AG04450 (cell line): ENCODE measurements at regions not wholly inside any gene's neighbourhood (a gene's known extent, or its start where the extent isn't known, plus 50 kb on each side); places are given as distances from the start of the nearest gene placed in this dataset.

Experiments
- CTCF ChIA-PET: fragments of 300-600, 350-600 bp; formaldehyde crosslinking; extraction: SDS; loops from one replicate; lab custom pipeline; 2022; ENCODE audit warnings: antibody characterized with exemption, inconsistent platforms; lab: Charles Lee
- POLR2A ChIA-PET: fragments of 350-600 bp; formaldehyde crosslinking; extraction: SDS; loops from one replicate; lab custom pipeline; 2021; ENCODE audit warnings: antibody characterized with exemption, inconsistent platforms; lab: Yijun Ruan, JAX
- DNase-seq: peaks from one replicate; pipeline ENCODE4 v3.0.0-alpha.2; 2011; ENCODE audit warnings: low read depth, low spot score
- H3K27ac ChIP-seq: one replicate; pipeline ENCODE4 v1.5.1; 2012; ENCODE audit warnings: low read depth, low read length, control low read depth
- H3K27me3 ChIP-seq: one replicate; pipeline ENCODE4 v1.6.0; 2012; ENCODE audit warnings: low read length; ENCODE audit not compliant: control insufficient read depth, insufficient read depth
- H3K4me3 ChIP-seq: 2 replicates; pipeline ENCODE4 v1.5.1; 2011; ENCODE audit warnings: mild to moderate bottlenecking, low read depth, low read length, control low read depth
- H3K9me3 ChIP-seq: 2 replicates; pipeline ENCODE4 v1.5.1; 2012; ENCODE audit warnings: low read length; ENCODE audit not compliant: control insufficient read depth, insufficient read depth
- CTCF ChIP-seq: IDR thresholded peaks from 2 replicates; pipeline ENCODE4 v1.5.1; 2011; ENCODE audit warnings: low read depth, low read length, control low read depth, inconsistent platforms

DNA sequence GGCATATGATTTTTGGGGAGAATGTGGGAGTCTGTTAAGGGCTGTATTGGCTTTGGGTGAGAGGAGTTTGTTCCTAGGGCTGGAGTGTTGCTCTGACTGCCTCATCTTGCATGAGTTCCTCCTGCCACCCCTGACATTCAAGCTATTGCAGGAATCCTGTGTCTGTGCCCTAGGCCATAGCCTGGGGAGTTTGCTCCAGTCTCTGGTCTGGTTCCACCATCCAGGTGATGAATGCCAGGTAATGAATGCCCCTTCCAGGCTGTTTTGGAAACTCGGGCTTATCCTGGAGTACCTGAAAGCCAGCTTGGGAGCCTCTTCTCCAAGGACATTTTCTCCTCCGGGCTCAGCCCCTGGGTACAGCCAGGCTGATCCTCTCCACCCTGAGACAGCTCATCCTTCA is 117.0 kb upstream of the IRX3 start:
- CTCF ChIA-PET = no interaction called here
- Histone ChIP-seq H3K9me3 (no peaks in the 10 kb centered on the region), H3K4me3 (no peak overlapping the region), H3K27me3 (no peaks in the 10 kb centered on the region), H3K27ac (no peak overlapping the region)
- POLR2A ChIA-PET = no interaction called here
- no peak for TF ChIP-seq CTCF
- DNase-seq = no peak

DNA sequence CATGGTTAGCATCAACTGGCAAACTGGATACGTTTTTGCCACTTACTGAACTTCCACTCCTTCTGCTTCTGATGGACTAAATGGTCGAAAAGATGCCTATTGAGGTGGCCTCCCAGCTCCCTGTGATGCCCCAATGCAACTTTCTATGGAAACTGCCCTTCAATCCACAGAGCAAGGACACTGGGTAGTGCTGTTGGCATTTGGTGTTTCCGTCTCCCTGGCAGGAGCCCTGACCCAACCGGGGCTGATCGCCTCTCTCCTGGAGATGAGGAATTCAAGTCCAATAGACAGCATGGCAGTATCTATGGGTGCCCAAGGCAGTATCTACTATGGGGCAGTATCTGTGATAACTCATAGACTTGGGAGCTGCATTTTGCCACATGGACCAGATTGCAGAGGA is 116.3 kb upstream of the IRX3 start:
- no peak for TF ChIP-seq CTCF
- Histone ChIP-seq H3K27me3 (no peaks in the 10 kb centered on the region), H3K9me3 (no peaks in the 10 kb centered on the region), H3K27ac (no peak overlapping the region), H3K4me3 (no peak overlapping the region)
- ChIA-PET POLR2A (no interaction called here), CTCF (no interaction called here)
- no peak for DNase-seq

DNA sequence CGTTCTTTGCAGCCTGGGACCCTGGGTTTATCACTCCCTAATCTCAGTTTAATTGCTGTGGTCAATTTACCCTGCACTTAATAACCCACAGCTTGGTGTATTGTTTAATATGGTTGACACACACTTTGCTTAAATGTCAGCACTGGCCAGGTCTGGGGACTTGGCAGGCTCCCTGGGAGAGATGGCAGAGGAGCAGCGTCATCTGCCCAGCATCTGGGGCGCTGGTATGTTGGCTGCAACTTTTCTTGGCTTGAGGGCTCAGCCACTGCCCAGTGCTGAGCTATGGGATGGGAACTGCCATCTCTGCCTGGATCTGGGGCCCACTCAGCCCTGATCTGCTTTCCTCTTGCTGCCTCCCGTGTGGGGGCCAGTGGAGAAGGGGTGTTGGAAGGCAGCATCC is 115.7 kb upstream of the IRX3 start:
- no peak for TF ChIP-seq CTCF
- no peaks in the 10 kb centered on the region for H3K9me3 ChIP-seq
- H3K27ac ChIP-seq = no peak overlapping the region
- ChIA-PET POLR2A (no interaction called here), CTCF (no interaction called here)
- H3K27me3 ChIP-seq = no peaks in the 10 kb centered on the region
- DNase-seq = no peak
- no peak overlapping the region for H3K4me3 ChIP-seq

- H3K4me3 ChIP-seq = no peak overlapping the region
- POLR2A ChIA-PET = no interaction called here
- no peaks in the 10 kb centered on the region for H3K9me3 ChIP-seq
- no peak overlapping the region for H3K27ac ChIP-seq
- no peak for TF ChIP-seq CTCF
- no peak for DNase-seq
- CTCF ChIA-PET = no interaction called here
- no peaks in the 10 kb centered on the region for H3K27me3 ChIP-seq
Measured at GRCh38 chr16:54400261-54400660, 113.7 kb upstream of the IRX3 start.

GRCh38 chr16:54398986-54399385 is 112.4 kb upstream of the IRX3 start:
- TF ChIP-seq CTCF = no peak
- Histone ChIP-seq H3K9me3 (no peaks in the 10 kb centered on the region), H3K4me3 (no peak overlapping the region), H3K27me3 (no peaks in the 10 kb centered on the region), H3K27ac (no peak overlapping the region)
- ChIA-PET POLR2A (no interaction called here), CTCF (no interaction called here)
- DNase-seq = no peak
